ENCODE measurements at regions not wholly inside any gene's neighbourhood (a gene's known extent, or its start where the extent isn't known, plus 50 kb on each side); places are given as distances from the start of the nearest gene placed in this dataset.

GRCh38 chr3:154496540-154496939 lies 66.5 kb upstream of the GPR149 start:
- intact Hi-C loops (cut with DNase I), result no loop called here
- H3K36me3 ChIP-seq (ENCODE audit: control insufficient read depth in 1 of 2, insufficient read depth in 2 of 2, low read length in 1 of 2), result no peaks in the 10 kb centered on the region
- no peak overlapping the region for H3K27ac ChIP-seq (ENCODE audit: low read depth in 1 of 2, low read length in 2 of 2)
- no peaks in the 10 kb centered on the region for H3K9me3 ChIP-seq (ENCODE audit: control insufficient read depth, low read length)
- 76 to 79% methylated on average over 2 of the region's 2 CpGs for WGBS, 2 donors
- no peak overlapping the region for H3K4me3 ChIP-seq (ENCODE audit: low read length in 2 of 2)
- ATAC-seq (ENCODE audit: low FRiP score), result no peak
- no peaks in the 10 kb centered on the region for H3K4me1 ChIP-seq (ENCODE audit: control insufficient read depth in 1 of 2, insufficient read depth in 2 of 2, low read length in 2 of 2)
- DNase-seq, result no peak
- H3K27me3 ChIP-seq (ENCODE audit: control insufficient read depth in 1 of 2, insufficient read depth in 2 of 2, low read length in 1 of 2), result no peaks in the 10 kb centered on the region

GRCh38 chr3:154486949-154487348 lies 57.0 kb upstream of the GPR149 start:
- no peaks in the 10 kb centered on the region for H3K36me3 ChIP-seq (ENCODE audit: control insufficient read depth in 1 of 2, insufficient read depth in 2 of 2, low read length in 1 of 2)
- H3K9me3 ChIP-seq (ENCODE audit: control insufficient read depth, low read length), result no peaks in the 10 kb centered on the region
- intact Hi-C loops (cut with DNase I), result no loop called here
- ATAC-seq (ENCODE audit: low FRiP score) (no peak), DNase-seq (no peak)
- no peaks in the 10 kb centered on the region for H3K4me1 ChIP-seq (ENCODE audit: control insufficient read depth in 1 of 2, insufficient read depth in 2 of 2, low read length in 2 of 2)
- H3K27ac ChIP-seq (ENCODE audit: low read depth in 1 of 2, low read length in 2 of 2), result no peak overlapping the region
- 45 to 47% methylated on average over 9 of the region's 9 CpGs for whole genome bisulfite sequencing, 2 donors
- H3K27me3 ChIP-seq (ENCODE audit: control insufficient read depth in 1 of 2, insufficient read depth in 2 of 2, low read length in 1 of 2), result peaks cover 0 to 2% of the 10 kb centered on the region in 2 donors
- no peak overlapping the region for H3K4me3 ChIP-seq (ENCODE audit: low read length in 2 of 2)

GRCh38 chr3:154482507-154482906 lies 52.5 kb upstream of the GPR149 start:
- ATAC-seq (ENCODE audit: low FRiP score) (no peak), DNase-seq (no peak)
- intact Hi-C loops (cut with DNase I), result no loop called here
- H3K27me3 ChIP-seq (ENCODE audit: control insufficient read depth in 1 of 2, insufficient read depth in 2 of 2, low read length in 1 of 2), result peaks cover 0 to 2% of the 10 kb centered on the region in 2 donors
- no peaks in the 10 kb centered on the region for H3K9me3 ChIP-seq (ENCODE audit: control insufficient read depth, low read length)
- 76 to 87% methylated on average over 3 of the region's 3 CpGs for WGBS, 2 donors
- no peak overlapping the region for H3K4me3 ChIP-seq (ENCODE audit: low read length in 2 of 2)
- H3K36me3 ChIP-seq (ENCODE audit: control insufficient read depth in 1 of 2, insufficient read depth in 2 of 2, low read length in 1 of 2), result no peaks in the 10 kb centered on the region
- no peaks in the 10 kb centered on the region for H3K4me1 ChIP-seq (ENCODE audit: control insufficient read depth in 1 of 2, insufficient read depth in 2 of 2, low read length in 2 of 2)
- H3K27ac ChIP-seq (ENCODE audit: low read depth in 1 of 2, low read length in 2 of 2), result no peak overlapping the region

- Histone ChIP-seq H3K4me3 (ENCODE audit: low read length in 2 of 2) (no peak overlapping the region), H3K4me1 (ENCODE audit: control insufficient read depth in 1 of 2, insufficient read depth in 2 of 2, low read length in 2 of 2) (no peaks in the 10 kb centered on the region), H3K27me3 (ENCODE audit: control insufficient read depth in 1 of 2, insufficient read depth in 2 of 2, low read length in 1 of 2) (no peaks in the 10 kb centered on the region), H3K9me3 (ENCODE audit: control insufficient read depth, low read length) (no peaks in the 10 kb centered on the region), H3K27ac (ENCODE audit: low read depth in 1 of 2, low read length in 2 of 2) (no peak overlapping the region), H3K36me3 (ENCODE audit: control insufficient read depth in 1 of 2, insufficient read depth in 2 of 2, low read length in 1 of 2) (no peaks in the 10 kb centered on the region)
- 93 to 94% methylated on average over 4 of the region's 4 CpGs for WGBS, 2 donors
- ATAC-seq (ENCODE audit: low FRiP score), result no peak
- DNase-seq, result no peak
- intact Hi-C loops (cut with DNase I), result no loop called here
These were observed 50.0 kb upstream of the GPR149 start for GRCh38 chr3:154480033-154480432.

Data from aorta (tissue), 5 donors.